HG03565 (cell line): ENCODE measurements at regions not wholly inside any gene's neighbourhood (a gene's known extent, or its start where the extent isn't known, plus 50 kb on each side); places are given as distances from the start of the nearest gene placed in this dataset.

Source experiments
- ATAC-seq: cut with Tn5 transposase; IDR thresholded peaks from one replicate; pipeline ENCODE4 v1.9.1; 2021; ENCODE audit warnings: mild to moderate bottlenecking, moderate library complexity; ENCODE audit not compliant: unreplicated experiment

- no peak for ATAC-seq
These were observed 483.3 kb downstream of the ARHGEF28 start for GRCh38 chr5:74109344-74109743.

- ATAC-seq: no peak
These were observed 481.9 kb downstream of the ARHGEF28 start for GRCh38 chr5:74107899-74108298.

DNA sequence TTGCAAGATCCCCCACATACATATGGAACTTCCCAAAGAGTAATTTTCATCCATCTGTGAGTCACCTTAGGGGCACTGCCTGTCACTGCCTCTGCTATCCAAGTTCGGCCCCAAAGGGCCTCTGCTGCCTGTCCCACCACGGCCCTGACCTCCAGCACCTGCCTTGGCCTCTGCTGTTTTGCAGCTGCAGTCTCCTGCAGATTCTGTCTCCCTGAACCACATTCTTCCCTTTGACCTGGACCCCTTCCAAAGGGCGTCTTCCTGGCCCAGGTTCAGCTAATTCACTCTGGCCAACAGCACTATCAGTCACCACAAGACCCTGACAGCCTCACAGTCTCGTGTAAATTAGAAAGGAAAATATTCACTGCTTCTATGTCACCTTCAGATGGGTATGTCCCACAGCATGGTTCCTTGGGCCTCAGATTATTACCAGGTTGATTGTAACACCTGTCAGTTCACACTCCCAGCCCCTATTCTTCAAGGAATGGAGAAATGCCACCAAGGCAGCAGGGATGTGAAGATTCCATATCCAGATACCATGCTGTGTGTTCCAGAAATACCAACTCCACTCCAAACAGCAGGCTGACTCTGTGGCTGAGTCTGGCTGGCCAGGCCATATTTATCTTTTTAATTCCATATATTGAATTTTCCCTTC is 479.3 kb downstream of the ARHGEF28 start:
- ATAC-seq: no peak

GRCh38 chr5:74103131-74104023 is 477.4 kb downstream of the ARHGEF28 start:
- no peak for ATAC-seq

DNA sequence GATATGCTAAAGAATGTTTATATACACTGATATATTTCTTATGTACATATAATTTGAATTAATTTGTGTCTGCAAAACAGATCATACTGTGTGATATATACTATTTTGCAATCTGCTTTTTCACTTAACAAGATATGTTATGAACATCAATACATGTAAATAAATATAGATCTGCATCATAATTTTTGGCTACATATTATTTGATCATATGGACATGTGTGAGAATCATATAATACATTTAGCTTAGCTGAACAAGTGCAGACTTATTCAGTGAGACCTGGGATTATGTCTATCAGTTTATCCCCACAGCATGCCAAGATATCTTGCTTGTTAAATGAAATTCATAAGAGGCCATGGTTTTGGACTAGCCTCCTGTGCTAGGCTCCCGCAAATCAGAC is 474.3 kb downstream of the ARHGEF28 start:
- ATAC-seq: no peak

GRCh38 chr5:74099538-74100267 is 473.7 kb downstream of the ARHGEF28 start:
- no peak for ATAC-seq

DNA sequence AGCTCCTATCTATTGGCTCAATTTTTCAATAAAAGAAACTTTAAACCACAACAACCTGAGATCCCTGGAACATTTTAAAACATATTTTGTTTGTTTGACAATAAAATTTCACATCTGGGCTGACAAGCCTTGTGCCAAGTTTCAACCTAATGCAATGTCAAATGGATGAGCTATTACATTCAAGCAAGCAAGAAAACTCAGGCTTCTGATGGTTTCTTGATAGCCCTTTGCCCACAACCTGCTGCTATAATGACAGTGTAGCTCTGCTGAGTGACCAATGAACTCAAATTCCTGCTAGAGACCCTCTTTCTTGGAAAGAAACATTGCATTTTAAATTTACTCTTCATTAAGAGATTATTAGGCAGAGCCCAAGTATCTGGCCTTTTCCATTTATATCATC is 472.9 kb downstream of the ARHGEF28 start:
- ATAC-seq: no peak

GRCh38 chr5:74098456-74098855 is 472.5 kb downstream of the ARHGEF28 start:
- no peak for ATAC-seq

GRCh38 chr5:74096325-74096724 is 470.3 kb downstream of the ARHGEF28 start:
- ATAC-seq: no peak

- no peak for ATAC-seq
These were observed 469.9 kb downstream of the ARHGEF28 start for GRCh38 chr5:74095871-74096270.

GRCh38 chr5:74094782-74095108 is 468.7 kb downstream of the ARHGEF28 start:
- no peak for ATAC-seq

- no peak for ATAC-seq
These were observed 468.2 kb downstream of the ARHGEF28 start for GRCh38 chr5:74094096-74094781.

- no peak for ATAC-seq
These were observed 467.6 kb downstream of the ARHGEF28 start for GRCh38 chr5:74093561-74093960.

DNA sequence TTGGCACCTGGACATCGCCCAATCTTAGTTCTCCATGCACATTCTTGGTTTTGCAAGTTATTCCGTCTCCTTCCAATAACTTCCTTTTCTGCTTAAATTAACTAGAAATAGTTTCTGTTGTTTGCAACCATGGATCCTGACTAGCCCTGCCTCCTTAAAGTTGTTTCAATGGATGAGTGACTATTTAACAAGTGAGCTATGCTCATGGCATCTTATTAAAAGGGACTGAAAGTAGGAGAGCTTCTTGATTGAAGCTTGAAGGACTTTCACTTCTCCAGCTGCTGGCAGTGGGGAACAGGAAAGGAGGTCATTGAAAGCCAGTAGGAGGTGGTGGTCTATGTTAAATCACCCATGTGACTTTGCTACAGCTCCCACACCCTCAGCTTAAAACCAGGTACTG is 466.8 kb downstream of the ARHGEF28 start:
- no peak for ATAC-seq

- no peak for ATAC-seq
These were observed 459.8 kb downstream of the ARHGEF28 start for GRCh38 chr5:74085782-74086181.

GRCh38 chr5:74085186-74085585 is 459.2 kb downstream of the ARHGEF28 start:
- no peak for ATAC-seq

DNA sequence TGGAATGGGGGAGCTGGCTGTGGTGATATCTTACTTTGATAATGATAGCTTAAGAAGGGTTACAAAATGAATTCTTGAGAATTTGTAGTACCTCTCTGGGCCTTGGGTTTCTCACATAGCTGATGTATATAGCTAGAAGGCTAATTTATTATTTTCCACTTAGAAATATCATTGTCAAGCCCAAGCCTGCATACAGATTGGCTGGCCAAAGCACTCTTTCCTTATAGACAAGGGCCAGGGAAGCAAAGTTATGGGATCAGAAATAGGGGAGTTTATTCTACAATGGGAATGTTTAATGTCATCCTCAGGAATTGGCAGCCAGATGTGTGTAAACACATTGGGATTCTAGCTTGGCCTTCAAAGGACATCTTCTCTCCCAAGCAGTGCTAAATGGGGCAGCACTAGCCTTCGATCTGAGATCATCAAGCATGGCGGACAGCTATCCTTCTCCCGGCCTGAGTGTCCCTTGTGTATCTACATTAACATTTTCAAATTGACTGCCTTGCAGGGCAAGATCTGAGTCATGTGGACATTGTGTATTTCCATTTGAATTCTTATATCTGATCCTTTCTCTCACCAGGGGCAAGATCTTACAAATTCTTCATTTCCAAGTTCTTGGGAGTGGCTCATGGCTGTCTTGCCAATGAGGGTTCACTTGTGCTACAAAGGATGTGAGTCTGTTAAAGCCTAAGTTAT is 457.2 kb downstream of the ARHGEF28 start:
- no peak for ATAC-seq

GRCh38 chr5:74082512-74083055 is 456.6 kb downstream of the ARHGEF28 start:
- ATAC-seq: no peak

- no peak for ATAC-seq
These were observed 455.1 kb downstream of the ARHGEF28 start for GRCh38 chr5:74081126-74081525.

DNA sequence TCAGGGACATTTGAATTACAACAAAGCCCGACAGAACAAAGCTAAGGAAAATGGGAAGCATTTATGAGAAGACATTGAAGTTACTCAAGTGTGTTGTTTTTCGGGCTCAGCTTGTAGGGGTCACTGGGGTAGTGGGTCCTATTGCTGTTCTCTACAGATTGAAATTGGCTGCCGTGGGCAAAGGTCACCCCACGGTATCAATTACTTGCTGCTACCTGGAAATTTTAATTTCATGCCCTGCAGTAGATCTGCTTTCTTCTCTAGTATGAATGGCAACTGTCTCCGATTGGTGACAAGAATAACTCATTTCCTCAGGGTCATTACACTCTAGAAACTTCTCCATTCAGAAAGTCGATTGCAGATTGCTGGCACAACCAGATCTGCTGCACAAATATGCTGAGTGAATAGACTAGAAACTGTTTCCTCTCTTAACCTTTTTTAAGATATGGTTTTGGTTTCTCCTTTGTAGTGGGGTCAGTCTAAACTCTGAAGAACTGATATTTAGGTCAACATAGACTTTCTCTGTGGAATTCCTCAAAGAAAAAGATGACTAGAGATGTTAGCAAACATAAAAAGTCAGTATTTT is 454.1 kb downstream of the ARHGEF28 start:
- no peak for ATAC-seq
